Fibroblast of skin of back (primary cell): ENCODE measurements at regions not wholly inside any gene's neighbourhood (a gene's known extent, or its start where the extent isn't known, plus 50 kb on each side); places are given as distances from the start of the nearest gene placed in this dataset.

Experiments
- DNase-seq: peaks from one replicate; pipeline ENCODE4 v3.0.0-alpha.2; 2013

DNA sequence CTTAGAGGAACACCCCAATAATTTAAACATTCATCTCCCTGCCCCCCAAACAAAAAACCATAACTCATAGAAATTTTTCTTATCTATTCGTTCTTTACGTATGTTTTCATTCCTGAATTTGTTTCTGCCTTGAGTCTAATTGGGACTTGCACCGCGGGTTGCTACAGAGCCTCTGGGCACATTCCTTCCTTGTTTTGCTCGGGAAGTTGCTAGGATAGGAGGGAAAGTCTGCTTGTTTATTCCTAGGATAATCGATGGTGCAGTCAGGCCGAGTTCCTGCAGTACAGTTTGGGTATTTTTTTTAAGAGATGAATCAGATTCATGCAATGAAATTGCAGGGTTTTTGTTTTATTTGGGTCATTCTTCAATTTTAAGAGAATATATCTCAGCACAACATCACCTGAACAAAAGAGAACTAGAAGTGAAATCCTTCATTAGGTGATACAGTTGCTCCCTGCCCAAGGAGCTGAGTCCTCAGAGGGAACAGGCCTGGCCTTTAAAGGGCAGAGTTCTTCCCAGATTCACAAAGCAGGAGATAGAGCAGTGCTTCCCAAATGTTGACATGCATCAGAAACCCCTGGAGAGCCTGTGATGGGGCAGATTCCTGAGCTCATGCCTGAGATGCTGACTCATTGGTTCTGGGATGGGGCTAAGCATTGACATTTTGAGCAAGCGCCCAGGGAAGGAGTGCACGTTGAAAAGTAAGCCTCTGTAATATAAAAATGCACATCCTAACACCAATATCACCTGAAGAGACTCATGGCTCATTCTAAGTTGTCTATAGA, 114.9 kb upstream of the FAM9B start:
- DNase-seq: peak; percentile 89

DNA sequence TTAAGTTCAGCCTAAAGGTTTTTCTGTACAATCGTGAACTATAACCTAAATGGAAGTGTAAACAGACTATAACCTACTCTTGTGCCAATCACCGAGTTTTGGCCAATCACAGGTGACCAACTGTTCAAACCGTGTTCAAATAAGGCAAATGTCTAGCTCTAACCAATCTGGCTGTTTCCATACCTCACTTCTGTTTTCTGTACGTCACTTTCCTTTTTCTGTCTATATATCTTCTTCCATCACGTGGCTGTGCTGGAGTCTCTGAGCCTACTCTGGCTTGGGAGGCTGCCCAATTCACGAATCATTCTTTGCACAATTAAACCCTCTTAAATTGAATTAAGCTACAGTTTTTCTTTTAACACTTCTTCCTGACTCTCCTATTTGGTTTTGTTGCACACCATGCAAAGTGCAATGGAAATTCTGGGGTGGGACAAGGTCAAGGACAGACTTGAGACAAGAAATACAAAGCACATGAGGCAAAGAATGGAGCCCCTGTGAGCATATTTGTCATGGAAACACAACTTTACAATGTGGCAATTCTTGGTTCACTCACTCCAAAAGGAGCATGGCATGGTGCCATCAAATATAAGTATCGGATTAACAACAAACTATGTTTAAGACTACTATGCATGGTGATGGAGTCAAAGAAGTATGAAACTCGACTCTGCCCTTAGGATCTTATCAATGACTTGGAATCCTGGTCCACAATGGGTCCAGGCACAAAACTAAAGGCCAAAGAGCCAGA, 115.7 kb upstream of the FAM9B start:
- DNase-seq: peak; percentile 42

DNA sequence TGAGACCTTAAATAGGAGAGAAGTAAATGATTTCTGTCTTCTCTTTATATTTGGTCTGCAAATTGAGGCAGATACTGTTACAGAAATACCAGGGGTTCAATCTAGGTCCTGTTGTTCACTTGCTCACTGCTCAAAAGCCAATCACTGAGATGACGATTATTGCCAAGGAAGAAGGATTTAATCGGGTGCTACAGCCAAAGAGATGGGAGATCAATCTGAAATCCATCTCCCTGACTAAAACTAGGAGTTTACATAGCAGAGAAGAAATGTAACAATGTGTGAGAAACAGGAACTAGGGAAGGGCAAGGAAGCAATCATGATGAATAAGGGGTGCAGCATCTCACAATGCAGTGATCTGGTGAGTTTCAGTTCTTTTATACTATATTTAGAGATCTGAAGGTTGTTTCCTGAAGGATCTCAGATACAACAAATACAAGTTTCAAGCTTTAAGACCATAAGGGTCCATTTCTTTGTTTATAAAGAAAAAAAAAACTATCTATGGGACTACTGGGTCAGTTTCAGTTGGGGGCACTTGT, 117.9 kb upstream of the FAM9B start:
- no peak for DNase-seq

DNA sequence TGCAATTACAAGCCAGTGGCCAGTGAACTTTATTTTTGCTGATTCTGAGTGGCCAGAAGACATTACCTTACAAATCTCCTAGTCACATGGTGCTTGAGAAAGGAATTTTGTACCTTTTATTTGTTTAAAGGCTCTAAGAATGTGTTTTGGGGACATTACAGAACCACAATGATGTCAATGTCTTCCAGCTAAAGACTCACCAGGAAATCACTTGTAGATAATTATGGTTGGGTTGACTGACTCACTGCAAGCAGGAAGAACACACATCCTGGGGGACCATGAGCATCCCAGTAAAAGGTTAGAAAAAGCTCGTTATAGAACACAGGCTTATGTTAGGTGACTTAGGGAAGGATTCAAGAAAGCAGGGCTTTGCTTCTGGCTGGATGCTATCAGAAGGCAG, 119.4 kb upstream of the FAM9B start:
- DNase-seq: peak; percentile 60

DNA sequence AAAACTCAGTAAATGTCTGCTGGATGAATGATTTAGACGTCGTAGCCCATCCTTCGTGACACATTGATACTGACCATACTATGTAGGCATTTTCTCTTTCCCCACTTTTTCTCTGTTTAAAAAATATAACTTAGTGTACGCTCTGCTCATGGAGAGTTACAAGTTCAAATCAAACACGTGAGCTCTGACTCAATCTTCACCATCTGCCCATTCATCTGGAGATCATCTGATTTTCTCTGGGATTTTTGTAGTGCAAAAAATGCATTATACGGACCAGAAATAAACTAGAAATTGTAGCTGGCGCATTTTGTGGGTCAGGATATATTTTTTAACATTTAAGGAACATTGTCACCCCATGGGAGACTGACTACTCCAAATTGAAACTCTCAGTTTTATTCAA, 124.7 kb upstream of the FAM9B start:
- DNase-seq: no peak

DNA sequence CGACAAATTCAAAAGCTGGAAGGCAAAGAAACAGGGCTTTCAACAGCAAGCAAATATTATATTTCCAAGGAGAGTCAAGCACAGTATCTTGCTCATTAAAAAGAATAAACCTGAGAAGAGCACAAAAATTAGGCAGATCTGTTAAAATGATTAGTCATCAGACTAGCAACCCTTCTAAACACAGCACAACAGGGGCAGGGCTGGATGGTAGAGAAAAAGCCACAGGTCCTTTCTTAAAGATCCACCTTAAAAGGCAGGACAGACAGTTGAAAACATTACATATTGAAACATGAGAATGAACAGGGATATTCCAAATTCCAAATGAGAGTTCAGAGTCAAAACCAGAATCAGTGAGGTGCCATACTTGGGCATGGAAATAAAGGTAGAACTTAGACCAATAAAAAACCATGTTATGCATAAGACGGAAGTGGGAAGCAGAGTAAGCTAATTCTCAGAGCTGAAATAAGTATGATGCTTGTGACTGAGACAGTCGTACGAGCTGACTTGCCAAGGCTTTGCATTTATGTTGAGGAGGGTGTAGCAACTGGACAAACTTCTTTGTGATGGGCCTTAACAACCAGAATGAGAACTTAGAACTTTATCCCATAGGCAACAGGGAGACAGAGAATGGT, 126.9 kb upstream of the FAM9B start:
- no peak for DNase-seq

DNA sequence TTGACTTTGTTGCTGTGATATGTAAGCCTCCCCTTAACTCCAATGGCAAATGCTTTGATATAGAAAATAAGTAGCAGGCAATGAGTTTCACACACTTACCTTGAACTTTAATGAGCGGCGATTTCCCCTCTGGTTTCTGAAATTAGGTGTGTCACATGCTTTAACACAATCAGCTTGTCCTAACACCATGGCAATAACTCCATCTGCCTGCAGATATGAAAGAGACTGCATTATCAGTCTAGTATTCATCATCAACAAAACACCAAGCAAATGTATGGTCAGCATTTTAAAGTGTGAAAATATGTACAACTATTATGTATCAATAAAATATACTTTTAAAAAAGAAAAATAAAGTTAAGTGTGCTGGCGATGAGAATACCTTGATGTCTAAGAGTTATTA, 128.8 kb upstream of the FAM9B start:
- no peak for DNase-seq

DNA sequence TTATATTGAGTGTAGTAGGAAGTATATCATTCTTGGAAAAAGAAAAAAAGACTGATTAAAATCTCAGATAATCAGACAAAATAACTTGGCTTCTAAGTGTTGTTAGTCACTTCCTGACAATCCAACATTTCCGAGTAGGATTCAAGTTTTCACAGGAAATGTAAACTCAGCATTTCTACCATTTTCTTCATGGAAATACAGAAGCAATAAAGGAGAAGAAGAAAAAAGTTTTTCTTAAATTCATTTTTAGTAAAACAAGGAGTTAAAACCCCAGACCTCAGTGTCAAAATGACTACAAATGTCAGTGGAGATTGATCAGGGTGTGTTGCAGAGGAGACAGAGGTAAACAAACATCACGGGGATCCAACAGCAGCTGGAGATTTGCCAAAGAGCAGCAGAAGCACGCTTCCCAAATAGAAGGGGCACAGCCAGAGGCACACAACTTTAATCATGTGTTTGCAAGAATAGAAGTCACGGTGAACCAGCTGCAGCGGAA, 129.3 kb upstream of the FAM9B start:
- peak; percentile 24 for DNase-seq

DNA sequence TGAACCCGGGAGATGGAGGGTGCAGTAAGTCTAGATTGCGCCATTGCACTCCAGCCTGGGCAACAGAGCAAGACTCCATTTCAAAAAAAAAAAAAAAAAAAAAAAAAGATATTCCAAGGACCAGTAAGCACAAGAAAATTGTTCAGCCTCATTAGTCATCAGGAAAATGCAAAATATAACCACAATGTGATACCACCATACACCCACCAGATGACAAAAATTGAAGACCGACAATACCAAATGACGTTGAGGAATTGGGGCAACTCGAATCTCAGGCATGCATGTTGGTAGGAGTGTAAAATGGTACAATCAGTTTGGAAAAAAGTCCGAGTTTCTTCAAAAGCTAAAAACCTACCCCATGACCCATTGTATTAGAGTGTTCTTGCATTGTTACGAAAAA, 130.2 kb upstream of the FAM9B start:
- peak; percentile 26 for DNase-seq

DNA sequence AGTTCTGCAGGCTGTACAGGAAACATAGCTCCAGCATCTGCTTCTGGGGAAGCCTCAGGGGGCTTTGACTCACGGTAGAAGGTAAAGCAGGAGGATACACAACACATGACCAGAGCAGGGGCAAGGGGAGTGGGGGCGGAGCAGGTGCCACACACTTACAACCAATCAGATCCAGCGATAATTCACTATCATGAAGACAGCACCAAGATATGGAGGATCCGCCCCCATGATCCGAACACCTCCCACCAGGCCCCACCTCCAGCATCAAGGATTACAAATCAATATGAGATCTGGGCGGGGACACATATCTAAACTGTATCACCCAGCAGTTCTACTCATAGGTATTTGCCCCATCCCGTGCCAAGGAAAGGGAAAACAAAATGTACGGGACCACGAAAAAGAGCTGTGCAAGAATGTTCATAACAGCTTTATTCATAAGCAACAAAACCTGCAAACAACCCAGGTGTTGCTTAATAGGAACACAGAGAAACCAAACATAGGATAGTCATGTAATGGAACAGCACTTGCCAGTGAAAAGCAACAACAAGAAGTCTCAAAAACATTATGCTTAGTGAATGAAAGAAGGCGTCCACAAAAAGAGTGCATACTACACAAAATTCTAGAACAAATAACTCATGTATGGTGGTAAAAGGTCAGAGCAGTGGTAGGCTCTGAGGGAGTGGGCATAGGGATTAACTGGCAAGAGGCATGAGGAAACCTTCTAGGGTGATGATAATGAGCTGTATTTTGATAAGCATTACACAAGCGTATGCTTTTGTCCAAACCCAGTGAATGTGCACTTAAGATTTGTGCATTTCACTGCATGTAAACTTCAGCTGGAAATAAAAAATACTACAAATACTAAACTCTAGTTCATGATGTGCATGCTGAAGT, 130.9 kb upstream of the FAM9B start:
- DNase-seq: no peak

DNA sequence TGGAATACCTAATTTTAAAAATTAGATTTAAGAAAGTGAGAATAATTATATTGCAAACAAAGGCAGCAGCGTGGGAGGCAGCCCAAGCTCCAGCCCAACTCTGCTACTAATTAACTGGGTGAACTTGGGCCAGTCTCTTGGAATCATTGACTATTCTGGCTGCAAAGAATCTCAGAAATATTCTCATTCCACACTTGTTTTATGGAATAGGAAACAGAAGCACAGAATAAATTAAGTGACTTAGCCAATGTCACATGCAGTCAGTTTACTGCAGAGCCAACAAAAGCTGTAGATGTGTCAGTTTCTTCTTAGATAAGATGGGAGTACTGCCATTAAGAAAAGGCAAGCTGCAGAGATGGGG, 132.6 kb upstream of the FAM9B start:
- no peak for DNase-seq

DNA sequence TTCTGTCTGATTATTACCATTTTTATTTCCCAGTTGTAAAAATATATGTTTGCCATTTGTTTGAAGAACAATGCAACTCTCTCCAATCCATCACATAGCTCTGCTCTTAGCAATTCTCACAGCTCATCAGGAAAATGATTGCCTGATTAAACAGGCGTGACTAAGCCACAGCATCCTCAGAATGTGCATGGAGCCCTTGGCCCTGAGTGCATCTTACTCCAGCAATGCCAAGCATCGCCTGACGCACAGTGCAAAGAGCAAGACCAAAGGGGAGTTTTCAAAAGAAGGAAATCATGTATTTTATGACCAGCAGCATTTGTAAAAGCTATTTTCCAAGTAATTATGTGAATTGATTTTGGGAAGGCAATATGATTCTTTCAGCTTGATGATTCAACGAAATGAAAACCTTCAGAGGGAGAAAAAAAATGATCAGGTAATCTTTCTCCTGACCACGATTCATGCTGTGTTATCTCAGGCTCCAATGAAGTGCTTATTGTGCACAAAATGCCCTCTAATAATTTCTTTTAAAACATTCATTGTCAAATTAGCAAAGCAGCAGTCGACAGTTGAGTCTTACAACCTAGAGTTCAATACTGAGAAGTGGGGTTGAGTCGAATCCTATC, 138.0 kb upstream of the FAM9B start:
- peak; percentile 29 for DNase-seq

DNA sequence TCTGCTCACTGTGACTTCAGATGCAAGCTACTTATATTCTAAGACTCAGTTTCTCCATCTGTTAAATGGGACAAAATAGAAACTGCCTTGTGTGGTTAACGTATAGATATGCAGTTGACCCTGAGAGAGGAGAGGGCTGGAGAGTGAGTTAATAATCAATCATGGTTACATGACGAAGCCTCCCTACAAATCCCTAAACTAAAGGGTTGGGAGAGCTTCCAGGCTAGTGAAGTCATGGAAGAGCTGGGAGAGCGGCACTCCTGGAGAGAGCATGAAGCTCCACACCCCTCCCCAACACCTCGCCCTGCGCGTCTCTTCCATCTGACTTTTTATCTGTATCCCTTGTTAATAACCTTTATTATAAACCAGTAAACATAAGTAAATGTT, 138.5 kb upstream of the FAM9B start:
- DNase-seq: no peak

DNA sequence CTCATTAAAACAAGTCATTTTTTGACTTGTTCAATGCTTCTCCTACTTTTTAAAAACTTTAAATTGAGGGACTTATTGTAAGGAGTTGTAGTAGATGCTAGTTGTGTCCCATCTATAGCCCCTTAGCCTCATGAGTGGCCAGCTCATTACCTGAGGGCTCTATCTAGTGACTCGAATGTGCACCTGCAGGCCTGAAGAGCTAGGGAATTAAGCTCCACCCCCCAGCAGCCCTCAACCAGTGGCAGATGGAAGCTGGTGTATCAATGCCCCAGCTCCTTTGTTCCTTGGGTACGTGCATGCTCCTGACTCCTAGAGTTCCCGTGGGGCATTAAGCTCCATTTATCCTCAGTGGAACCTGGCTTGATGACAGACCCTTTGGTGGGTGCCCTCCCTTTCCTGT, 146.7 kb upstream of the FAM9B start:
- no peak for DNase-seq

DNA sequence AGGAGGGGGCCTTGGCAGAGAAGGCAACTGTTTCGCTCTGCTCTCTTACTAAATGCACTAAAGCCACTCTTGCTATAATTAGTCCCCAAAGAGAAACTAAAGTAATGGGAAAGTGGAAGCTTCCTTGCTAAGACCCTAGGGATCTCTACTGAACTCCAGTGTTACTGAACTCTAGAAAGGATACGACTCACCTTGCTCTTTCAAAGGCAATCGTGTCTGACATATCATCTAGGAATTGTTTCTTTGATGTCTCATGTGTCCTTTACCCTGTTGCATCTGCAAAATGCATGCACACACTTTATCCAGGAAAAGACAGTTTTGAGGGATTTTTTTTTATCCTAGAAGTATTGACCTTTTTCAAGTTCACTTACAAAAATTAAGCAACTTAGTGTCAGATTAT, 148.1 kb upstream of the FAM9B start:
- peak; percentile 7 for DNase-seq

DNA sequence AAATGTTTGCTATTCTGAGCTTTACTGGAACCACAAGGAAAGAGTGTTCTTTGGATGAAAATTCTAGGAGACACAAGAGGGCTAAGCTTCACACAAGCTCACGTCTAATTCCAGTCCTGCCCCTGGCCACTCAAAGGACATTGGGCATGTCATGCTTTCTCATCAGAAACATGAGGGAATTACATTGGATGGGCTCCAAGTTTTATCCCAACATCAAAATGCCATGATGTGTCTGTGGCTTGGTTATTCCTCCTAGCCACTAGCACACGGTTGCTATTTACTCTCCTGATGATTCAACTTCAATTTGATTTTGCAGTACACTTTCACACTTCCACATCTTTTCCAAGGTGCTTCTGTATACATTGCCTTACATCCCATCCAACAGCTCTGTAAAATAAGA, 149.6 kb upstream of the FAM9B start:
- DNase-seq: no peak

DNA sequence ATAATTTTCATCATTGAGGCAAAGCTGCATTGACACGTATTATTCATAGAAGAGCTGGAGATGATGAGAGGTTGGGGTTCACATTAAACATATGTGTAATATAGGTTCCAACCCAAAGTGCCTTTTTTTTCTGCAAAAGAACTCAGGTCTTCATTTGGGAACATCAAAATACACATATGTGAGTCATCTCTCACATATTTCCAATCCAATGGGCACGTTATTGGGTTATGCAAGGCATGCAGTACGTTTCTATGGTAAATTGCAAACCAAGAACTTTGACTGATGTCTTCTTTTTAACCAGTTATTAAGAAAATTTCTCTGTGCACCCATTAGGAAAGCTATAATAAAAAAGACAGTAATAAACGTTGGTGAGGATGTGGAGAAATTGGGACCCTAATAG, 150.3 kb upstream of the FAM9B start:
- peak; percentile 11 for DNase-seq

DNA sequence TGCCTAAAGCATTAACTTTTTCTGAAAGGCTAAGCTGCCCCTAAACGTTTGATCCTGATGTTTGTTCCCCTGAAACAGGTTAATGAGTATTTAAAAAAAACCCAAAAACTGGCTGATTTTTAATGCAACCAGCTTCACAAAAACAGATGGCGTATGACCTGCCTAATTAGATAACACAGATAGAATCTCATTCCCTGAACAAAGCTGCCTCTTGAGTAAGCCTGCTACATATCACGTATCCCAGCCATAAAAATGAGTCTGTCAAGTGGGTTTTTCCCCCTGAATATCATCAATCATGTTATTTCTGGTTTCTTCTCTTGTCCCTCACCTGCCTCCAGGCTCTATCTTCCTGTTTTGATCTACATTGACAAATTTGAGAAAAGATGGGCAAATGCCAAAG, 154.2 kb upstream of the FAM9B start:
- no peak for DNase-seq

DNA sequence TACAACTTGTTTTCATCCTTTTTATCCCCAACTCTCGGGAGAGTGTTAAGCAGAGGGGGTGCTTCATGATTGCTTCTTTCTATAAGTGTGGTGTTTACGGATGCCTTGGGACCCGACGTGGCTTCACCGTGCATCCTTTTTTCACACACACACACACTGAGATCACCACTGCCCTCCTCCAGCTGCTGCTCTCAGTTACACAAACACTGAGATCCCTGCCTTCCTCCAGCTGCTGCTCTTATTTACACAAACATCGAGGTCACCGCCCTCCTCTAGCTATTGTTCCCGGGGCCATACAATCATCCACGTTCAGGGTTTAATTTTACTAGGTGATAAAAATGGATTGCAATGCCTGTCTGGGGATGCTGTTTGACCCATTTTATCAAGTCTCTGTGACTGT, 155.4 kb upstream of the FAM9B start:
- DNase-seq: no peak

DNA sequence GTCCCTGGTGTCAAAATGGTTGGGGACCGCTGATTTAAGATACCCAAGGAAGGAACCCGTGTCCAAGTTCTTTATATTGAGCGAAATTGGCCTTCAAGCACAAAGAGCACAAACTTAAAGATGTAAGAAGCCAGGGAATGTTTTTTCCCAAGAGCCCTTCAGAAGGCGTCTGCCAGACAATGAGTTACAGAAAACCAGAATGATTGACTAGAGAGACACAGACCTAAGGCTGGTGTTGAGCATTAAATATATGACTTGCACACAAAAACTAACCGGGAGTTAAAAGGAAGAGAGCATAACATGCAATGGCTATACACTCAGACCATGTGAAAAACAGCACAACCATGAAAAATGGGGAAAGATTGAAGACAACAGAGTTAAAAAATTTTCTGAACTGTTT, 157.5 kb upstream of the FAM9B start:
- DNase-seq: no peak

DNA sequence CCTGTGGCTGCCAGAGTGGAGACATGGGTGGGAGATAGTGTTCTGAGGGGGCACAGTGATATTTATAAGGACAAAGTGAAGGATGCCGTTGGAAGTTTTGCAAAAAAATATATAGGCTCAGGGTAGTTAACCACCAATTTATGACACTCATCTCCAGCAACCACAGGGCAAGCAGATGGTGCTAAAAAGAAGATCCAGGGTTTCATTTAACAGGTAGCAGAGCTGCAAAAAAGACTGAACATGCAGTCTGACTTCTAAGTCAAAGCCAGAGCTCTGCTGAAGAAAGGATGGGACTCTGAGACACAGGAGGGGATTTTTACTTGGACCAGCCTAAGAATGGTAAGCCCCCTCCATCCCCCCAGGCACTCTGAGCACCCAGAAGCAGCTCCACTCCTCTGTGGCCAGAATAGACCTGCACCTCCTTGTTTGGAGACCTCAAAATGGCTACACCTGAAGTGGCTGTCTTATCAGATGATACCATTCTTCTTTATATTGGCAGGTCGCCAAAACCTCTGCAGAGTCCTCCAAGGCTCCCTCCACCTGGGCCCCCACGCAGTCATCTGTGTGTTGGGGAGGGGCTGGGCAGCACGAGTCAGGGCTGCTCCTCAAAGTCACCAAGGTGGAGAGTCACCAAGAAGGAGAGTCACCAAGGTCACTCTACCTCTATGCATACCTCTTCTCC, 161.4 kb upstream of the FAM9B start:
- DNase-seq: no peak
